WTC11 (cell line): ENCODE measurements at regions not wholly inside any gene's neighbourhood (a gene's known extent, or its start where the extent isn't known, plus 50 kb on each side); places are given as distances from the start of the nearest gene placed in this dataset.

ENCODE experiments used
- CTCF ChIP-seq: fragments of 200-600 bp; IDR thresholded peaks from 2 replicates; pipeline ENCODE4 v1.8.0; 2022; ENCODE audit warnings: antibody characterized with exemption
- NR1H2 ChIP-seq: sonication (generic); formaldehyde crosslinking; IDR thresholded peaks from 2 replicates; pipeline ENCODE4 v1.9.0; 2021; ENCODE audit warnings: mild to moderate bottlenecking, moderate library complexity, missing genetic modification reagents
- NR2C2 ChIP-seq: sonication (generic); formaldehyde crosslinking; IDR thresholded peaks from 2 replicates; pipeline ENCODE4 v1.8.0; 2022; ENCODE audit warnings: mild to moderate bottlenecking, missing genetic modification reagents
- SMAD3 ChIP-seq: sonication (generic); formaldehyde crosslinking; IDR thresholded peaks from 2 replicates; pipeline ENCODE4 v1.8.0; 2022; ENCODE audit warnings: missing genetic modification reagents, mild to moderate bottlenecking, borderline replicate concordance
- TF ChIP-seq, protein P1 (sequence below): sonication (generic); formaldehyde crosslinking; conservative IDR thresholded peaks from 2 replicates; pipeline ENCODE4 v1.8.1; 2022; ENCODE audit warnings: mild to moderate bottlenecking, missing genetic modification reagents
- TF ChIP-seq, protein P2 (sequence below): sonication (generic); formaldehyde crosslinking; IDR thresholded peaks from 2 replicates; pipeline ENCODE4 v1.8.1; 2022; ENCODE audit warnings: mild to moderate bottlenecking, missing genetic modification reagents, moderate library complexity, borderline replicate concordance

GRCh38 chr2:146450131-146450530, 1394.7 kb upstream of the ACVR2A start:
- TF ChIP-seq CTCF (no peak), SMAD3 (CRISPR knock-in tag) (no peak), NR1H2 (CRISPR knock-in tag) (no peak), NR2C2 (CRISPR knock-in tag) (no peak)
- TF ChIP-seq, protein P1, sequence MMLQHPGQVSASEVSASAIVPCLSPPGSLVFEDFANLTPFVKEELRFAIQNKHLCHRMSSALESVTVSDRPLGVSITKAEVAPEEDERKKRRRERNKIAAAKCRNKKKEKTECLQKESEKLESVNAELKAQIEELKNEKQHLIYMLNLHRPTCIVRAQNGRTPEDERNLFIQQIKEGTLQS = no peak
- TF ChIP-seq, protein P2, sequence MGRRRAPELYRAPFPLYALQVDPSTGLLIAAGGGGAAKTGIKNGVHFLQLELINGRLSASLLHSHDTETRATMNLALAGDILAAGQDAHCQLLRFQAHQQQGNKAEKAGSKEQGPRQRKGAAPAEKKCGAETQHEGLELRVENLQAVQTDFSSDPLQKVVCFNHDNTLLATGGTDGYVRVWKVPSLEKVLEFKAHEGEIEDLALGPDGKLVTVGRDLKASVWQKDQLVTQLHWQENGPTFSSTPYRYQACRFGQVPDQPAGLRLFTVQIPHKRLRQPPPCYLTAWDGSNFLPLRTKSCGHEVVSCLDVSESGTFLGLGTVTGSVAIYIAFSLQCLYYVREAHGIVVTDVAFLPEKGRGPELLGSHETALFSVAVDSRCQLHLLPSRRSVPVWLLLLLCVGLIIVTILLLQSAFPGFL (CRISPR knock-in tag) = no peak
